Neural cell (in vitro differentiated cells): ENCODE measurements at regions not wholly inside any gene's neighbourhood (a gene's known extent, or its start where the extent isn't known, plus 50 kb on each side); places are given as distances from the start of the nearest gene placed in this dataset.

Experiments used
- H2AFZ ChIP-seq: fragments of 200-600, 300-800 bp; sonication (generic), shearing (Covaris generic); 2 replicates; pipeline ENCODE4 v1.6.0; 2014; ENCODE audit warnings: low read depth, mild to moderate bottlenecking, antibody characterized with exemption, low read length, moderate library complexity
- H3F3A ChIP-seq: fragments of 200-600 bp; shearing (Covaris generic); 2 replicates; pipeline ENCODE4 v1.6.1; 2016; ENCODE audit warnings: mild to moderate bottlenecking, moderate library complexity, mixed read lengths, antibody characterized with exemption, low read length; ENCODE audit not compliant: insufficient read depth, poor library complexity, severe bottlenecking
- H3K27ac ChIP-seq: fragments of 200-600, 300-800 bp; sonication (generic), shearing (Covaris generic); 2 replicates; pipeline ENCODE4 v1.5.1; 2014; ENCODE audit warnings: mild to moderate bottlenecking, low read length, moderate library complexity
- H3K27me3 ChIP-seq: fragments of 300-800, 200-600 bp; sonication (generic), shearing (Covaris generic); 2 replicates; pipeline ENCODE4 v1.6.0; 2014; ENCODE audit warnings: mild to moderate bottlenecking, low read depth, low read length, moderate library complexity; ENCODE audit not compliant: insufficient read depth
- H3K36me3 ChIP-seq: fragments of 300-800, 200-600 bp; sonication (generic), shearing (Covaris generic); 2 replicates; pipeline ENCODE4 v1.5.1; 2014; ENCODE audit warnings: mild to moderate bottlenecking, antibody characterized with exemption, low read length, moderate library complexity; ENCODE audit not compliant: insufficient read depth
- H3K4me2 ChIP-seq: fragments of 300-800, 200-600 bp; sonication (generic), shearing (Covaris generic); 2 replicates; pipeline ENCODE4 v1.6.0; 2014; ENCODE audit warnings: mild to moderate bottlenecking, low read length
- H3K4me3 ChIP-seq: fragments of 300-800, 200-600 bp; sonication (generic), shearing (Covaris generic); 2 replicates; pipeline ENCODE4 v1.5.1; 2014; ENCODE audit warnings: mild to moderate bottlenecking, low read length, moderate library complexity
- H3K79me2 ChIP-seq: fragments of 200-600 bp; shearing (Covaris generic); replicated peaks from 2 replicates; pipeline ENCODE4 v1.6.0; 2014; ENCODE audit warnings: mild to moderate bottlenecking, low read length, moderate library complexity; ENCODE audit not compliant: insufficient read depth
- H3K9ac ChIP-seq: fragments of 300-800, 200-600 bp; sonication (generic), shearing (Covaris generic); 2 replicates; pipeline ENCODE4 v1.6.1; 2016; ENCODE audit warnings: mild to moderate bottlenecking, low read length, mixed read lengths
- H3K9me2 ChIP-seq: fragments of 200-600 bp; shearing (Covaris generic); 2 replicates; pipeline ENCODE4 v1.6.1; 2016; ENCODE audit warnings: mild to moderate bottlenecking, low read length, mixed read lengths; ENCODE audit not compliant: insufficient read depth
- H3K9me3 ChIP-seq: fragments of 200-600, 300-800 bp; sonication (generic), shearing (Covaris generic); 2 replicates; pipeline ENCODE4 v1.6.1; 2016; ENCODE audit warnings: mild to moderate bottlenecking, mixed run types, low read length, moderate library complexity, mixed read lengths
- H4K20me1 ChIP-seq: fragments of 200-600 bp; shearing (Covaris generic); 2 replicates; pipeline ENCODE4 v1.6.1; 2016; ENCODE audit warnings: mild to moderate bottlenecking, mixed run types; ENCODE audit not compliant: insufficient read depth
- CTCF ChIP-seq: fragments of 450-650 bp; IDR thresholded peaks from 2 replicates; pipeline ENCODE4 v1.5.1; 2014; ENCODE audit warnings: antibody characterized with exemption, mild to moderate bottlenecking, moderate library complexity; ENCODE audit not compliant: poor library complexity, severe bottlenecking
- EP300 ChIP-seq: fragments of 450-650 bp; conservative IDR thresholded peaks from 2 replicates; pipeline ENCODE4 v1.6.1; 2014; ENCODE audit warnings: antibody characterized with exemption, mild to moderate bottlenecking, moderate library complexity; ENCODE audit not compliant: poor library complexity, severe bottlenecking
- EZH2 ChIP-seq: fragments of 200-600, 300-800 bp; shearing (Covaris generic), sonication (generic); IDR thresholded peaks from 2 replicates; pipeline ENCODE4 v1.6.1; 2014; ENCODE audit warnings: antibody characterized with exemption, low read length, borderline replicate concordance, mild to moderate bottlenecking; ENCODE audit not compliant: insufficient read depth, poor library complexity, severe bottlenecking
- MXI1 ChIP-seq: fragments of 450-650 bp; conservative IDR thresholded peaks from 2 replicates; pipeline ENCODE4 v1.6.1; 2014; ENCODE audit warnings: antibody characterized with exemption, mild to moderate bottlenecking; ENCODE audit not compliant: poor library complexity, severe bottlenecking
- POLR2AphosphoS5 ChIP-seq: IDR thresholded peaks from 2 replicates; pipeline ENCODE4 v1.6.1; 2012
- RAD21 ChIP-seq: fragments of 450-650 bp; conservative IDR thresholded peaks from 2 replicates; pipeline ENCODE4 v1.6.1; 2014; ENCODE audit warnings: antibody characterized with exemption, mild to moderate bottlenecking, moderate library complexity
- REST ChIP-seq: IDR thresholded peaks from 2 replicates; pipeline ENCODE4 v1.6.1; 2012; ENCODE audit warnings: borderline replicate concordance
- SMC3 ChIP-seq: fragments of 450-650 bp; conservative IDR thresholded peaks from 2 replicates; pipeline ENCODE4 v1.6.1; 2014; ENCODE audit warnings: antibody characterized with exemption, mild to moderate bottlenecking, moderate library complexity; ENCODE audit not compliant: poor library complexity
- TAF1 ChIP-seq: IDR thresholded peaks from 2 replicates; pipeline ENCODE4 v1.6.1; 2012; ENCODE audit warnings: low read depth

GRCh38 chr5:18142831-18143230 lies 508.6 kb downstream of the TAF11L14 start:
- no peaks in the 10 kb centered on the region for H3K36me3 ChIP-seq
- H3F3A ChIP-seq: no peaks in the 10 kb centered on the region
- TF ChIP-seq TAF1: no peak
- H3K4me2 ChIP-seq: no peak overlapping the region
- no peaks in the 10 kb centered on the region for H3K79me2 ChIP-seq
- no peak overlapping the region for H3K27ac ChIP-seq
- no peaks in the 10 kb centered on the region for H3K27me3 ChIP-seq
- no peak overlapping the region for H2AFZ ChIP-seq
- H3K9ac ChIP-seq: no peak overlapping the region
- no peaks in the 10 kb centered on the region for H3K9me2 ChIP-seq
- H3K4me3 ChIP-seq: no peak overlapping the region
- H4K20me1 ChIP-seq: no peaks in the 10 kb centered on the region
- H3K9me3 ChIP-seq: peaks cover 4% of the 10 kb centered on the region

GRCh38 chr5:18152671-18153070 lies 518.4 kb downstream of the TAF11L14 start:
- Histone ChIP-seq H3K9ac (no peak overlapping the region), H2AFZ (no peak overlapping the region), H3K4me3 (no peak overlapping the region), H3K9me2 (no peaks in the 10 kb centered on the region), H3K27ac (peak overlapping the region; percentile 40), H3K4me2 (peak overlapping the region; percentile 21), H3K36me3 (no peaks in the 10 kb centered on the region), H4K20me1 (no peaks in the 10 kb centered on the region), H3K79me2 (no peaks in the 10 kb centered on the region), H3K27me3 (no peaks in the 10 kb centered on the region), H3K9me3 (no peaks in the 10 kb centered on the region), H3F3A (no peaks in the 10 kb centered on the region)
- no peak for TF ChIP-seq RAD21
- TF ChIP-seq REST: no peak
- no peak for TF ChIP-seq EZH2
- no peak for TF ChIP-seq CTCF
- no peak for TF ChIP-seq EP300
- no peak for TF ChIP-seq TAF1
- TF ChIP-seq POLR2AphosphoS5: no peak
- no peak for TF ChIP-seq MXI1
- TF ChIP-seq SMC3: no peak

GRCh38 chr5:18158166-18158565 lies 523.9 kb downstream of the TAF11L14 start:
- H2AFZ ChIP-seq: no peak overlapping the region
- no peaks in the 10 kb centered on the region for H3K36me3 ChIP-seq
- H3K27ac ChIP-seq: no peak overlapping the region
- no peak overlapping the region for H3K9ac ChIP-seq
- H3K9me3 ChIP-seq: no peaks in the 10 kb centered on the region
- H3K9me2 ChIP-seq: no peaks in the 10 kb centered on the region
- TF ChIP-seq REST (no peak), MXI1 (no peak), TAF1 (no peak), RAD21 (no peak), CTCF (no peak), SMC3 (no peak)
- H4K20me1 ChIP-seq: no peaks in the 10 kb centered on the region
- no peaks in the 10 kb centered on the region for H3K79me2 ChIP-seq
- no peak overlapping the region for H3K4me3 ChIP-seq
- H3K27me3 ChIP-seq: no peaks in the 10 kb centered on the region
- H3F3A ChIP-seq: no peaks in the 10 kb centered on the region
- H3K4me2 ChIP-seq: no peak overlapping the region
